Fibroblast of lung (primary cell): ENCODE measurements at regions not wholly inside any gene's neighbourhood (a gene's known extent, or its start where the extent isn't known, plus 50 kb on each side); places are given as distances from the start of the nearest gene placed in this dataset.

Experiments used
- EZH2 ChIP-seq: IDR thresholded peaks from 2 replicates; pipeline ENCODE4 v1.5.1; 2012; ENCODE audit warnings: low read length, control low read depth, mild to moderate bottlenecking; ENCODE audit errors: missing control alignments
- TF ChIP-seq, protein P1 (sequence below), 2 donors: IDR thresholded peaks in 1 of 2; conservative IDR thresholded peaks in 1 of 2; 1 replicate in 1 of 2; 2 replicates in 1 of 2; pipeline ENCODE4 v1.5.1; 2011 to 2012; ENCODE audit warnings: low read length in 2 of 2, control low read depth in 1 of 2, inconsistent platforms in 1 of 2, low read depth in 1 of 2, mild to moderate bottlenecking in 1 of 2

DNA sequence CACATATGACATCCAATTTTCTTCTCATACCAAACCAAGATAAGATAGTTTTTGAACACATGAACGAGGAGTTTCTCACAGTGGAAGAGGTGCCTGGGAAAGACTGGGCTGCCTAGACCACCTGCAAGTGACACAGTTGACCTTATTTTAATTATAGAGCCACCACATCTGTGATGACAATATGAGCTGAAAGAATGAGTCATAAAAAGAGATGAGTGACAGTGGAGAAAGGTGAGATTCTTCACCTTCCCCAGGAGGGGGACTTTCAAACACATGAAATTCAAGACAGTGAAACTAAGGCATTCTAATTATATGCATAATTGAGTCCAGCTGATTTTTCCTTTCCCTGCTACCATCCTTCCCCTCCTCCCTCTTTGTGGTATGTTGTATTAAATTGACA, 475.5 kb downstream of the NXPH1 start:
- TF ChIP-seq, protein P1, sequence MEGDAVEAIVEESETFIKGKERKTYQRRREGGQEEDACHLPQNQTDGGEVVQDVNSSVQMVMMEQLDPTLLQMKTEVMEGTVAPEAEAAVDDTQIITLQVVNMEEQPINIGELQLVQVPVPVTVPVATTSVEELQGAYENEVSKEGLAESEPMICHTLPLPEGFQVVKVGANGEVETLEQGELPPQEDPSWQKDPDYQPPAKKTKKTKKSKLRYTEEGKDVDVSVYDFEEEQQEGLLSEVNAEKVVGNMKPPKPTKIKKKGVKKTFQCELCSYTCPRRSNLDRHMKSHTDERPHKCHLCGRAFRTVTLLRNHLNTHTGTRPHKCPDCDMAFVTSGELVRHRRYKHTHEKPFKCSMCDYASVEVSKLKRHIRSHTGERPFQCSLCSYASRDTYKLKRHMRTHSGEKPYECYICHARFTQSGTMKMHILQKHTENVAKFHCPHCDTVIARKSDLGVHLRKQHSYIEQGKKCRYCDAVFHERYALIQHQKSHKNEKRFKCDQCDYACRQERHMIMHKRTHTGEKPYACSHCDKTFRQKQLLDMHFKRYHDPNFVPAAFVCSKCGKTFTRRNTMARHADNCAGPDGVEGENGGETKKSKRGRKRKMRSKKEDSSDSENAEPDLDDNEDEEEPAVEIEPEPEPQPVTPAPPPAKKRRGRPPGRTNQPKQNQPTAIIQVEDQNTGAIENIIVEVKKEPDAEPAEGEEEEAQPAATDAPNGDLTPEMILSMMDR (conservative IDR thresholded peaks at IDR 0.05 in 1 of 2, IDR thresholded peaks at IDR 0.05 in 1 of 2; ENCODE audit: low read depth in 1 of 2, low read length in 2 of 2) = no peak
- no peak for TF ChIP-seq EZH2
